Naive thymus-derived CD4-positive, alpha-beta T cell (primary cell): ENCODE measurements at regions not wholly inside any gene's neighbourhood (a gene's known extent, or its start where the extent isn't known, plus 50 kb on each side); places are given as distances from the start of the nearest gene placed in this dataset.
A peak's percentile ranks its signal among the peaks of the same experiment; 100 is the strongest.

Experiments used
- ATAC-seq: fragments of 150-1000 bp; cut with Tn5 transposase; 2 replicates; pipeline ENCODE4 v1.10.0; 2021; ENCODE audit warnings: mild to moderate bottlenecking, moderate library complexity
- CTCF ChIA-PET: fragments of 350-600 bp; sonication (Branson Sonifier 250); formaldehyde crosslinking; loops from one replicate; lab custom pipeline; 2021; ENCODE audit warnings: antibody characterized with exemption; lab: Charles Lee
- POLR2A ChIA-PET: fragments of 350-600 bp; sonication (Branson Sonifier 250); formaldehyde crosslinking; loops from one replicate; lab custom pipeline; 2021; ENCODE audit warnings: antibody characterized with exemption, inconsistent platforms; lab: Charles Lee
- DNase-seq, 9 donors: peaks; one replicate each; pipeline versions ENCODE4 v3.0.0 to v3.0.0-alpha.2; 2020 to 2022; ENCODE audit warnings: mixed read lengths in 1 of 9
- H3K27ac ChIP-seq: one replicate; pipeline ENCODE4 v1.7.0; 2013; ENCODE audit warnings: mild to moderate bottlenecking, low read depth, low read length, moderate library complexity
- H3K27me3 ChIP-seq, 2 donors: one replicate each; pipeline ENCODE4 v1.7.0; 2013; ENCODE audit warnings: low read length in 2 of 2, mild to moderate bottlenecking in 2 of 2, moderate library complexity in 2 of 2; ENCODE audit not compliant: control insufficient read depth in 2 of 2, insufficient read depth in 2 of 2
- H3K36me3 ChIP-seq, 3 experiments: 1 replicate in 2 of 3; 2 replicates in 1 of 3; pipeline ENCODE4 v1.7.0; 2013; ENCODE audit warnings: low read length in 3 of 3, mild to moderate bottlenecking in 3 of 3, moderate library complexity in 1 of 3; ENCODE audit not compliant: insufficient read depth in 3 of 3, control insufficient read depth in 2 of 3
- H3K4me1 ChIP-seq, 2 donors: one replicate each; pipeline ENCODE4 v1.7.0; 2013; ENCODE audit warnings: low read length in 2 of 2, mild to moderate bottlenecking in 2 of 2, moderate library complexity in 1 of 2; ENCODE audit not compliant: control insufficient read depth in 2 of 2, insufficient read depth in 2 of 2
- H3K4me3 ChIP-seq: 2 replicates; pipeline ENCODE4 v1.7.0; 2013; ENCODE audit warnings: mild to moderate bottlenecking, low read length
- H3K9me3 ChIP-seq, 3 experiments: 1 replicate in 2 of 3; 2 replicates in 1 of 3; pipeline ENCODE4 v1.7.0; 2013; ENCODE audit warnings: low read length in 3 of 3; ENCODE audit not compliant: control insufficient read depth in 2 of 3
- H3K27ac Mint-ChIP-seq, 9 donors: one replicate each; pipeline ENCODE4 v1.8.0; 2020 to 2022; ENCODE audit warnings: mixed read lengths in 9 of 9, mild to moderate bottlenecking in 8 of 9, moderate library complexity in 5 of 9, inconsistent platforms in 2 of 9
- H3K27me3 Mint-ChIP-seq, 5 donors: one replicate each; pipeline ENCODE4 v1.8.0; 2021 to 2022; ENCODE audit warnings: mixed read lengths in 5 of 5, mild to moderate bottlenecking in 1 of 5
- H3K36me3 Mint-ChIP-seq, 5 donors: one replicate each; pipeline ENCODE4 v1.8.0; 2020 to 2022; ENCODE audit warnings: mixed read lengths in 5 of 5, mild to moderate bottlenecking in 3 of 5, inconsistent platforms in 1 of 5
- H3K4me1 Mint-ChIP-seq, 7 donors: one replicate each; pipeline ENCODE4 v1.8.0; 2020 to 2022; ENCODE audit warnings: mixed read lengths in 7 of 7, mild to moderate bottlenecking in 3 of 7, inconsistent platforms in 1 of 7
- H3K4me3 Mint-ChIP-seq, 10 donors: one replicate each; pipeline ENCODE4 v1.8.0; 2020 to 2022; ENCODE audit warnings: mild to moderate bottlenecking in 10 of 10, mixed read lengths in 10 of 10, moderate library complexity in 6 of 10, inconsistent platforms in 2 of 10
- H3K9me3 Mint-ChIP-seq, 11 donors: one replicate each; pipeline ENCODE4 v1.8.0; 2020 to 2022; ENCODE audit warnings: mixed read lengths in 11 of 11, mild to moderate bottlenecking in 4 of 11, inconsistent platforms in 1 of 11, moderate library complexity in 1 of 11
- intact Hi-C, 2 donors: fragments of 100-400 bp; cut with micrococcal nuclease; formaldehyde crosslinking; loops; one replicate each; pipeline ENCODE4 v1.15.1; 2023

DNA sequence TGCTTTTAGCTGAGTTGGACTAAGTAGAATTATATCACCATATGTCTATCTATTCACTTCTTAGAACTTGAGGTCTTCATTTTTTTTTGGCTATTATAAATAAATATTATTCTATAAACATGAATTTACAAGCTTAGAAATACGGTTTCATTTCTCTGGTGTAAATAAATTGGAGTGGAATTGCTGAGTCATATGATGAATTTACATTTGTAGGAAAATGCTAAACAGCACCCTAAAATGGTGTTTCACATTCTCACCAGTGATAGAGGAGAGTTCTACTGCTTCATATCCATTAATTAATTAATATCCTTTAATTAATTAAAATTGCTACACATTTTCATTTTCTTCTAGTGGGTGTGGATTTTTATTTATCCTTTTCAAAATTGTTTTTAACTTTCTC lies 318.3 kb downstream of the MDFIC start:
- H3K4me1 ChIP-seq = no peaks in the 10 kb centered on the region
- DNase-seq (no peak), ATAC-seq (no peak)
- H3K4me3 ChIP-seq = no peak overlapping the region
- ChIA-PET CTCF (no interaction called here), POLR2A (no interaction called here)
- H3K27ac ChIP-seq = no peak overlapping the region
- H3K27me3 ChIP-seq = no peaks in the 10 kb centered on the region
- no peak overlapping the region for H3K4me3 Mint-ChIP-seq
- H3K9me3 Mint-ChIP-seq = peaks cover 2 to 32% (median 7%) of the 10 kb centered on the region in 11 donors
- H3K27me3 Mint-ChIP-seq = peaks cover 6 to 14% (median 10%) of the 10 kb centered on the region in 5 donors
- H3K4me1 Mint-ChIP-seq = no peaks in the 10 kb centered on the region
- H3K36me3 ChIP-seq = no peaks in the 10 kb centered on the region
- H3K36me3 Mint-ChIP-seq = no peaks in the 10 kb centered on the region
- H3K27ac Mint-ChIP-seq = no peak overlapping the region
- intact Hi-C loops = no loop called here
- peaks cover 0 to 4% (median 0%) of the 10 kb centered on the region in 3 experiments for H3K9me3 ChIP-seq

DNA sequence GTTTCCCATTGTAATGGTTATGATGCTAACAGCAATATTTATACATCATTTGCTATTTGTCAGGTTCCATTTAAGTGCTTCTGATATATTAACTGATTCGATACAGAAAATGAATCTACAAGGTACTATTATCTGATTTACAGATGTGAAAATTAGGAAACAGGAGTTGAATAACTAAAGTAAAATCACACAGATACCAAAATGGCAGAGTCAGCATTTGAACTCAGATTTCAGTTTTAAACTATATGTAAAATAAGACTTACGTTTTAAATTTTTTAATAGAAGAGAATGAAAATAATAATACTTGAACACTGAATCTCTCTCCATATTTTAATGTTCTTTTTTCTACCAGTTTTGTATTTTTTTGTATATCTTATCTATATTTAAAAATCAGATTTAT lies 313.2 kb downstream of the MDFIC start:
- peaks cover 0 to 8% (median 0%) of the 10 kb centered on the region in 7 donors for H3K4me1 Mint-ChIP-seq
- no peaks in the 10 kb centered on the region for H3K36me3 ChIP-seq
- H3K27ac Mint-ChIP-seq = no peak overlapping the region
- peaks cover 0 to 17% (median 7%) of the 10 kb centered on the region in 11 donors for H3K9me3 Mint-ChIP-seq
- H3K4me3 Mint-ChIP-seq = no peak overlapping the region
- POLR2A ChIA-PET = no interaction called here
- no peaks in the 10 kb centered on the region for H3K4me1 ChIP-seq
- CTCF ChIA-PET = no interaction called here
- no peak overlapping the region for H3K27ac ChIP-seq
- intact Hi-C loops = no loop called here
- DNase-seq (no peak), ATAC-seq (no peak)
- peaks cover 0 to 4% (median 0%) of the 10 kb centered on the region in 3 experiments for H3K9me3 ChIP-seq
- H3K27me3 Mint-ChIP-seq = peaks cover 0 to 9% (median 4%) of the 10 kb centered on the region in 5 donors
- no peaks in the 10 kb centered on the region for H3K36me3 Mint-ChIP-seq
- H3K4me3 ChIP-seq = no peak overlapping the region
- H3K27me3 ChIP-seq = no peaks in the 10 kb centered on the region

DNA sequence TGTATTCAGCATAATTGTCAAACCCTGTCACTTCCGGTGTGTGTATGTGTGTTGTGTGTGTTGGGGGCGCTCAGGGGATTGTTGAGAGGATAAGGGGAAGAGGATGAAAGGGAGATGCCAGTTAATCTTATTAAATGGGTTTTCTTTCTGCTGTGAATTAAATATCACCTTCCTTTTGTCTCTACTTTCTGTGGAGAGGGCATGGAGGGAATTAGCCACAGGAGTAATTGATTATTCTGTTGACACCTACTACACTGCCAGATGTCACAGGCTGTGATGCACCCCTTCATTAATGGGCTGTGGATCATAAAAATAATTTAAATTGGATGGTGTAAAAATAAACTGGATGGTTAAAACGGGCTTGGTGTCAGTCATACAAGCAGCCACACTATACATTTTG lies 311.9 kb downstream of the MDFIC start:
- Histone ChIP-seq H3K4me3 (no peak overlapping the region), H3K27me3 (no peaks in the 10 kb centered on the region), H3K36me3 (no peaks in the 10 kb centered on the region), H3K27ac (no peak overlapping the region), H3K4me1 (no peaks in the 10 kb centered on the region), H3K9me3 (peaks cover 0 to 4% (median 0%) of the 10 kb centered on the region in 3 experiments)
- H3K36me3 Mint-ChIP-seq = no peaks in the 10 kb centered on the region
- peaks cover 0 to 19% (median 9%) of the 10 kb centered on the region in 7 donors for H3K4me1 Mint-ChIP-seq
- intact Hi-C loops = no loop called here
- H3K4me3 Mint-ChIP-seq = no peak overlapping the region
- ChIA-PET POLR2A (no interaction called here), CTCF (no interaction called here)
- DNase-seq = no peak
- peaks cover 0 to 9% (median 4%) of the 10 kb centered on the region in 5 donors for H3K27me3 Mint-ChIP-seq
- no peak for ATAC-seq
- H3K27ac Mint-ChIP-seq = no peak overlapping the region
- H3K9me3 Mint-ChIP-seq = peaks cover 0 to 17% (median 7%) of the 10 kb centered on the region in 11 donors

DNA sequence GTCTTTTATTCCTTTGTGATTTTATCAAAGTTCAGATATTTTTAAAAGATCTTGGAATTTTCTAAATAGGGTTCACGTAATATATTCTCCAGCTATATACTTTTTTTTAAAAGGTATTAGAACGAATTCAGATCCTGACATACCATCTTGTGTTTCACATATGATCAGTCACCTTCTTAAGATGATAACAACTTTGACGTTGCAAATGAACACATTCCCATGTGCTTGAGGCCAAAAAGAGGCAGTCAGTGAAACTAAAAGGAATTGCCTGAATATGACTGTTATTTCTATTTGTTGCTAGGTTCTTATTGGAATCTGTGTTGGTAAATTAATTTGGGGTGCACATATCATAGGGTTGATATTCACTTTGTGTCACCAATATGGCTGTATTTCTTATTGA lies 310.1 kb downstream of the MDFIC start:
- CTCF ChIA-PET = interaction anchor here (1.8 kb wide), 1 partner anchor 367 kb away, joined by 4 read pairs; no protein-coding TSS in a partner anchor

DNA sequence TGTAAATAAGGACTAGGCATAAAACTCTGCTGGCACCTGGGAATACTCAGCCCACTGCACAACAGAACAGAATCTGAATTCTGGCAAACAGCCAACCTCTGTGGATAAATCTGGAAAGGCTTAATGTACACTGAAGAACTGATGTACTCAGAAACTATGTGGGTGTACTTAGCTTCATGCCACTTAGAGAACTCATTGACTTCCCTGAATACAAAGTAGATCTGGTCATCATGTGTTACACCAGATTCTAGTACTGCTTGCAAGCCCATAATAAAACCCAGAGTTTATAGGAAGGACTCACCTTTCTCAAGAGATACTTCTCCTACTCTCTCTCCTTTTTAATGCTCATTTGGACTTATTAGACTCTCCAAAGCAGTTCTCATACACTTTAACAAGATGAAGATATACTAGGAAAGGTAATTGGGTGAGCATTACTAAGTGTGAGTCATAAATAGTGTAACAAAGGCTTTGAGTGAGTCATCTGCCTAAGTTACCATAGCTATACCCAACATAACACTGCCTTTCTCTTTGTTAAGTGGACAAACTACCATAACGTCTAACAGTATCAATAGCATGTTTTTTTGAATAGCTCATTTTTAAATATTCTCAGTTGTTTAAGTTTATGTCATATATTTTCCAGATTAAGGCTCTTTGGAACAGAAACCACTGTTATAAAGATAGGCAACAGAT lies 309.1 kb downstream of the MDFIC start:
- Mint-ChIP-seq H3K4me1 (peaks cover 0 to 21% (median 9%) of the 10 kb centered on the region in 7 donors), H3K36me3 (no peaks in the 10 kb centered on the region), H3K27ac (no peak overlapping the region), H3K9me3 (peaks cover 0 to 12% (median 7%) of the 10 kb centered on the region in 11 donors), H3K27me3 (peaks cover 0 to 13% (median 4%) of the 10 kb centered on the region in 5 donors), H3K4me3 (no peak overlapping the region)
- Histone ChIP-seq H3K36me3 (no peaks in the 10 kb centered on the region), H3K4me3 (no peak overlapping the region), H3K27ac (no peak overlapping the region), H3K4me1 (no peaks in the 10 kb centered on the region), H3K9me3 (peaks cover 0 to 2% (median 0%) of the 10 kb centered on the region in 3 experiments), H3K27me3 (no peaks in the 10 kb centered on the region)
- DNase-seq (no peak), ATAC-seq (peak; percentile 66)
- ChIA-PET CTCF (interaction anchor here (1.8 kb wide), 1 partner anchor 366 kb away, joined by 4 read pairs; no protein-coding TSS in a partner anchor), POLR2A (interaction anchor here (0.7 kb wide), 1 partner anchor 95 kb away, joined by 3 read pairs; no protein-coding TSS in a partner anchor)
- intact Hi-C loops = no loop called here

More for the DNA sequence above, 310.1 kb downstream of the MDFIC start:
- no peaks in the 10 kb centered on the region for H3K27me3 ChIP-seq
- H3K4me3 ChIP-seq = no peak overlapping the region
- Mint-ChIP-seq H3K27ac (no peak overlapping the region), H3K27me3 (peaks cover 0 to 9% (median 4%) of the 10 kb centered on the region in 5 donors), H3K4me3 (no peak overlapping the region), H3K9me3 (peaks cover 0 to 17% (median 7%) of the 10 kb centered on the region in 11 donors), H3K36me3 (no peaks in the 10 kb centered on the region), H3K4me1 (peaks cover 0 to 21% (median 9%) of the 10 kb centered on the region in 7 donors)
- H3K9me3 ChIP-seq = peaks cover 0 to 4% (median 0%) of the 10 kb centered on the region in 3 experiments
- intact Hi-C loops = no loop called here
- POLR2A ChIA-PET = no interaction called here
- H3K4me1 ChIP-seq = no peaks in the 10 kb centered on the region
- H3K36me3 ChIP-seq = no peaks in the 10 kb centered on the region
- no peak overlapping the region for H3K27ac ChIP-seq
- ATAC-seq (no peak), DNase-seq (no peak)

DNA sequence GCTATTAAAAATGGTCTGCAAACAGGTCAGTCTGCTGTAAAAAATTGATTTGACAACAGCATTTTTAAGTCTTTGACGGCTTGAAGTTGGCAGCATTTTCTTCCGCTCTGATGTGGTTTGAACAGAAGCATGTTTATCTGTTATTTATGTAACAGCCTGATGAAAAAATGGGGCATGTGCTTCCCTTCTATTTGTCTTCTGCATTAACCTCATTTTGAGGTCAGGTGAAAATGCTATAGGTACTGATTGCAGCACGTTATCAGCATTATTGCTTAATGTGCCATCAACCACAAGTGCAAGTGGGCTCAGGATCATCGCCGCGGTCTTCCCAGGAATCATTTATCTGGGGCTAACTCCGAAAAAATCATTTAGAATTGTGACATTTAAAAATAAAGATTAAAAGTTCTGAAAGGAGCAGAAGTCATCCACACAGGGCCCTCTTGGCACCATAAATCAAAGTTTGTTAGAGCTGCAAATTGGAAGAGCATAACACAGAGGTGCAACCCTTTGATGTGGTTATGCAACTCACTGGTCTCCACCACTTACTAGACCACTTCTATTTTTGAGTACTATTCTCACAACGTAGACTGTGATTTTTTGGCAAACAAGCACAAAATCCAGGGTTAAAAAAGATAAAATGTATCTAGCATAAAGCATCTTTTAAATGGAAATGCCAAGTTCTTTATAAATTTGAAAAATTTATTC lies 307.7 kb downstream of the MDFIC start:
- intact Hi-C loops = loop anchor here in 1 of 2 donors (5.0 kb wide), 1 partner anchor 1192 kb away; no protein-coding TSS in a partner anchor
- H3K36me3 ChIP-seq = no peaks in the 10 kb centered on the region
- no peaks in the 10 kb centered on the region for H3K4me1 ChIP-seq
- peaks cover 0 to 11% (median 9%) of the 10 kb centered on the region in 5 donors for H3K27me3 Mint-ChIP-seq
- POLR2A ChIA-PET = no interaction called here
- peaks cover 0 to 2% (median 0%) of the 10 kb centered on the region in 11 donors for H3K9me3 Mint-ChIP-seq
- no peak overlapping the region for H3K27ac ChIP-seq
- no peaks in the 10 kb centered on the region for H3K27me3 ChIP-seq
- ATAC-seq (peak; percentile 37), DNase-seq (peak in 2 of 9 donors; percentile 2 to 18)
- H3K36me3 Mint-ChIP-seq = no peaks in the 10 kb centered on the region
- H3K27ac Mint-ChIP-seq = peak overlapping the region in 1 of 9 donors; percentile 42
- H3K9me3 ChIP-seq = no peaks in the 10 kb centered on the region
- H3K4me3 Mint-ChIP-seq = no peak overlapping the region
- CTCF ChIA-PET = no interaction called here
- H3K4me1 Mint-ChIP-seq = peaks cover 0 to 21% (median 9%) of the 10 kb centered on the region in 7 donors
- H3K4me3 ChIP-seq = no peak overlapping the region
